Parathyroid adenoma (tissue), 2 donors: ENCODE measurements at regions not wholly inside any gene's neighbourhood (a gene's known extent, or its start where the extent isn't known, plus 50 kb on each side); places are given as distances from the start of the nearest gene placed in this dataset.
"Not testable (repeated sequence)": the region's sequence is repeated elsewhere in the genome, so short reads cannot be mapped to it uniquely, and the experiment has no call there.

Experiments
- H2AFZ ChIP-seq: fragments of 300-600 bp; sonication (generic); one replicate; pipeline ENCODE4 v1.7.0; 2017; ENCODE audit warnings: antibody characterized with exemption, mild to moderate bottlenecking
- H3K27ac ChIP-seq: fragments of 300-600 bp; sonication (generic); one replicate; pipeline ENCODE4 v1.7.0; 2017
- H3K27me3 ChIP-seq: fragments of 300-600 bp; sonication (generic); one replicate; pipeline ENCODE4 v1.7.0; 2017; ENCODE audit warnings: low read length; ENCODE audit not compliant: control insufficient read depth, insufficient read depth
- H3K36me3 ChIP-seq: fragments of 300-600 bp; sonication (generic); one replicate; pipeline ENCODE4 v1.7.0; 2017; ENCODE audit warnings: low read length; ENCODE audit not compliant: control insufficient read depth, insufficient read depth
- H3K4me1 ChIP-seq: fragments of 300-600 bp; sonication (generic); one replicate; pipeline ENCODE4 v1.7.0; 2017; ENCODE audit warnings: control low read depth
- H3K4me2 ChIP-seq: fragments of 300-600 bp; sonication (generic); one replicate; pipeline ENCODE4 v1.7.0; 2017; ENCODE audit warnings: low read length
- H3K4me3 ChIP-seq: fragments of 300-600 bp; sonication (generic); one replicate; pipeline ENCODE4 v1.7.0; 2017; ENCODE audit warnings: low read depth, low read length
- H3K79me2 ChIP-seq: fragments of 300-600 bp; sonication (generic); one replicate; pipeline ENCODE4 v1.7.0; 2017; ENCODE audit warnings: control low read depth
- H3K9ac ChIP-seq: fragments of 300-600 bp; sonication (generic); one replicate; pipeline ENCODE4 v1.7.0; 2017; ENCODE audit warnings: mild to moderate bottlenecking
- H3K9me3 ChIP-seq: fragments of 300-600 bp; sonication (generic); one replicate; pipeline ENCODE4 v1.7.0; 2017; ENCODE audit warnings: low read length; ENCODE audit not compliant: control insufficient read depth
- CTCF ChIP-seq: fragments of 300-600 bp; sonication (generic); IDR thresholded peaks from one replicate; pipeline ENCODE4 v1.7.0; 2017; ENCODE audit warnings: antibody characterized with exemption, mild to moderate bottlenecking
- donor health status: primary hyperparathyroidism.

- Histone ChIP-seq H3K27ac (no peak overlapping the region), H3K79me2 (no peaks in the 10 kb centered on the region), H3K9me3 (no peaks in the 10 kb centered on the region), H2AFZ (no peak overlapping the region), H3K4me3 (no peak overlapping the region), H3K4me1 (no peaks in the 10 kb centered on the region), H3K9ac (no peak overlapping the region), H3K27me3 (no peaks in the 10 kb centered on the region), H3K36me3 (no peaks in the 10 kb centered on the region), H3K4me2 (no peak overlapping the region)
- no peak for TF ChIP-seq CTCF
These were observed 588.5 kb downstream of the TRIML1 start for GRCh38 chr4:188727746-188728145.

DNA sequence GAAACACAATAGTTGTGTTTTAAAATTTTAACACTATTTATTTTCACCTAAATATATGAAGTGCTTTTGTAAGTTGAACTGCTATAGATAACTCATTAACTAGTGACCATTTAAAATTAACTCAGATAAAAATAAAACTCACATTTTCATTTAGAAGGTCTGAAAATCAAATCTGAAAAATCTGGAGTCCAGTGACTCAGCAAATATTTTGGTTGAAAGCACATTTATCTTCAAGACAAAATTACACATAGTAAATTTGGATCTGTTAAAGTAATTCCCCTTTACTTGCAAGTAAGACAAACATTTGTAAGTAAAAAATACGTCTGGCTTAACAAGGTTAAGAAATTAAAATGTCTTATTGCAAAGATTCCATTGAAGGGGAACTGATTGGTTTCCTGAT is 589.1 kb downstream of the TRIML1 start:
- Histone ChIP-seq H3K9ac (no peak overlapping the region), H3K4me1 (no peaks in the 10 kb centered on the region), H2AFZ (no peak overlapping the region), H3K9me3 (no peaks in the 10 kb centered on the region), H3K79me2 (no peaks in the 10 kb centered on the region), H3K4me3 (no peak overlapping the region), H3K36me3 (no peaks in the 10 kb centered on the region), H3K4me2 (no peak overlapping the region), H3K27ac (no peak overlapping the region), H3K27me3 (no peaks in the 10 kb centered on the region)
- TF ChIP-seq CTCF = no peak

DNA sequence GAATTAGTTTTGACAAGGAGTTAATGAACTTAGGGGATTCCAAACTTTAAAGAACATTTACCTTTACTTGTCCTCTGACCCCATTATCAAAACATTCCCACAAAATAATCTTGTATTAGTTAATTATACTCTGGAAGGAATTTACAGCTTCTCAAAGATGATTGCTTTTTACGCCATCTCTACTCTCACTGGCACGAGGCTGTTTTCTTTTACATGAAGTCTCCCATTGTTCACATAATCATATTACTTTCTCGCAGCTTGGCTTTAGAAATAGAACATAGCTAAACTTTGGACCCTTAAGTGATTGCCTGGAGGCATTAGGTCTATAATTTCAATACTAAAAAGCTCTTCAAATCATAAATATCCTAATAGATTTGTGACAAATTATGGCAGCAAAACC is 592.9 kb downstream of the TRIML1 start:
- H3K9ac ChIP-seq = no peak overlapping the region
- H3K9me3 ChIP-seq = no peaks in the 10 kb centered on the region
- H3K27me3 ChIP-seq = no peaks in the 10 kb centered on the region
- no peaks in the 10 kb centered on the region for H3K36me3 ChIP-seq
- no peaks in the 10 kb centered on the region for H3K79me2 ChIP-seq
- H2AFZ ChIP-seq = no peak overlapping the region
- no peak for TF ChIP-seq CTCF
- H3K4me2 ChIP-seq = no peak overlapping the region
- no peak overlapping the region for H3K27ac ChIP-seq
- H3K4me3 ChIP-seq = no peak overlapping the region
- H3K4me1 ChIP-seq = no peaks in the 10 kb centered on the region

GRCh38 chr4:188735082-188735481 is 595.8 kb downstream of the TRIML1 start:
- Histone ChIP-seq H3K4me2 (no peak overlapping the region), H3K9ac (no peak overlapping the region), H3K36me3 (no peaks in the 10 kb centered on the region), H3K27ac (no peak overlapping the region), H2AFZ (no peak overlapping the region), H3K4me1 (no peaks in the 10 kb centered on the region), H3K4me3 (no peak overlapping the region), H3K79me2 (no peaks in the 10 kb centered on the region), H3K9me3 (no peaks in the 10 kb centered on the region), H3K27me3 (no peaks in the 10 kb centered on the region)
- no peak for TF ChIP-seq CTCF

DNA sequence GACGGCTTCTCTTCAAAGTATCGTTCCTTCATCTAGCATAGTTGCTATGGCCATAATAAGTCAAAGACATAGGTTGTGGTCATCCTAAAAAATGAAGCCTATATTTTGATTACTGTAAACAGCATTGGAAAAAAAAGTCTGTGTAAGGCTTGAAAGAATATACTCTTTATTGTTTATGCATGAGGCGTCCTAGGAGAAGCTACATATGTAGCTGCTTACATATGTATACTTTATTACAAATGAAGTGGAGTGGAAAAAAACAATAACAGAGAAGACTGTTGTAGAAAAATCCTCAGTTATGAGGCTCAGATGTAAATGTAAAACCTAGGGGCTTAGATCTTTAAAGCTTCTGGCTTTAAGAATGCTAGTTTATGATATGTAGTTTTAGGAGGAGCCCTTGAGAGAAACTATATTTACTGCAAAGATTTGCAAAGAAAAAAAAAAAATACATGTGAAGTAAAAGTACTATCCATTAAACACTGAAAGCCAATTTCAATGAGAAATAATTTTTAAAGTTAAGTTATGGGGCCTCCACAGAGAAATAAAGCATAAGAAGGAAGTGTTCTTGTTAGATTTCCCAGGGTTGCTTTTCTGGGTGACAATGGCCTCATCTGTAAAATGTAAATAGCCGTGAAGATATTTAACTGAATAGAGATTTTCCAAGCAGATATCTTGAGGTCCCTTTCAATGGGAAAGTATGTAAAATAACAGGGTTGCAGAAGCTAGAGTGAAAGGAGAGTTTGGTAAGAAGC is 598.2 kb downstream of the TRIML1 start:
- H3K4me3 ChIP-seq = no peak overlapping the region
- H3K9me3 ChIP-seq = no peaks in the 10 kb centered on the region
- H3K79me2 ChIP-seq = no peaks in the 10 kb centered on the region
- no peak for TF ChIP-seq CTCF
- no peak overlapping the region for H3K27ac ChIP-seq
- H3K36me3 ChIP-seq = no peaks in the 10 kb centered on the region
- no peaks in the 10 kb centered on the region for H3K4me1 ChIP-seq
- H3K9ac ChIP-seq = no peak overlapping the region
- no peak overlapping the region for H3K4me2 ChIP-seq
- no peaks in the 10 kb centered on the region for H3K27me3 ChIP-seq
- no peak overlapping the region for H2AFZ ChIP-seq

- H3K4me3 ChIP-seq, H3K4me1 ChIP-seq, H3K36me3 ChIP-seq, H3K79me2 ChIP-seq, H3K9me3 ChIP-seq, H3K4me2 ChIP-seq, H3K9ac ChIP-seq, H3K27me3 ChIP-seq, H3K27ac ChIP-seq, H2AFZ ChIP-seq: not testable (repeated sequence)
These were observed 599.0 kb downstream of the TRIML1 start for GRCh38 chr4:188738290-188738689.

DNA sequence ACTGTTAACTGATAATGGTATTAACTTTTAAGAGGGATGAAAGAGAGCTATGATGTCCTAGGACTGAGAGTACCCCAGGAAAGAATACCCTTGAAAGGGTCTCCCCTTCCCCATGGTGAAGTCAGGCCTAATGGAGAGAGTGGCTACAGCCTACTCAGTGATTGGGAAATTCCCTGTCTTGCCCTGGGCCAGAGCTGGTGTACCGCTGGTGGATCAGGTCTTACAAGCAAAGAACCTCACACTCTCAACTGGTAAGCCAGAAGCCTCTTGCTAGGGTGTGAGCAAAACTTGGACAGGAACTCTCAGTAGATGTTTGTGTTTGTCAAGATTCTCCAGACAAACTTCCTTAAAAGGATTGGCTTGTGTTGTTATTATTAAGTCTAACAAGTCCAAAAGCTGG is 600.9 kb downstream of the TRIML1 start:
- not testable (repeated sequence) for H3K9me3 ChIP-seq, H3K27ac ChIP-seq, H3K4me2 ChIP-seq, H3K4me1 ChIP-seq, H3K4me3 ChIP-seq, H3K79me2 ChIP-seq, H3K36me3 ChIP-seq, H3K9ac ChIP-seq, H3K27me3 ChIP-seq, H2AFZ ChIP-seq
